Neural progenitor cell (in vitro differentiated cells): ENCODE measurements at regions not wholly inside any gene's neighbourhood (a gene's known extent, or its start where the extent isn't known, plus 50 kb on each side); places are given as distances from the start of the nearest gene placed in this dataset.

ENCODE experiments used
- DNase-seq: peaks from one replicate; pipeline ENCODE4 v3.0.0-alpha.2; 2016; ENCODE audit warnings: low spot score
- H2AFZ ChIP-seq: fragments of 200-600 bp; sonication (generic); replicated peaks from 2 replicates; pipeline ENCODE4 v1.6.1; 2016; ENCODE audit warnings: antibody characterized with exemption
- H3F3A ChIP-seq: fragments of 200-600 bp; sonication (generic); 2 replicates; pipeline ENCODE4 v1.6.1; 2016; ENCODE audit warnings: antibody characterized with exemption, low read depth
- H3K27ac ChIP-seq: fragments of 200-600 bp; sonication (generic); 2 replicates; pipeline ENCODE4 v1.5.1; 2016; ENCODE audit warnings: mild to moderate bottlenecking
- H3K27me3 ChIP-seq: fragments of 200-600 bp; sonication (generic); 2 replicates; pipeline ENCODE4 v1.6.1; 2016; ENCODE audit warnings: mild to moderate bottlenecking, moderate library complexity
- H3K36me3 ChIP-seq: fragments of 200-600 bp; sonication (generic); 2 replicates; pipeline ENCODE4 v1.5.1; 2016
- H3K4me1 ChIP-seq: fragments of 200-600 bp; sonication (generic); 2 replicates; pipeline ENCODE4 v1.6.1; 2016; ENCODE audit warnings: mixed run types
- H3K4me2 ChIP-seq: fragments of 200-600 bp; sonication (generic); 2 replicates; pipeline ENCODE4 v1.6.1; 2016
- H3K4me3 ChIP-seq: fragments of 200-600 bp; sonication (generic); 2 replicates; pipeline ENCODE4 v1.5.1; 2016
- H3K79me2 ChIP-seq: fragments of 200-600 bp; sonication (generic); 2 replicates; pipeline ENCODE4 v1.6.1; 2016; ENCODE audit warnings: low read depth
- H3K9ac ChIP-seq: fragments of 200-600 bp; sonication (generic); 2 replicates; pipeline ENCODE4 v1.6.1; 2016
- H3K9me3 ChIP-seq: fragments of 200-600 bp; sonication (generic); 2 replicates; pipeline ENCODE4 v1.5.1; 2016; ENCODE audit warnings: low read depth
- H4K20me1 ChIP-seq: fragments of 200-600 bp; sonication (generic); 2 replicates; pipeline ENCODE4 v1.6.1; 2016; ENCODE audit warnings: low read depth
- H3K27ac Mint-ChIP-seq: 3 replicates; pipeline ENCODE4 v1.8.0; 2021; ENCODE audit warnings: mixed read lengths
- H3K27me3 Mint-ChIP-seq: 2 replicates; pipeline ENCODE4 v1.8.0; 2022; ENCODE audit warnings: low read depth, mild to moderate bottlenecking, inconsistent platforms, moderate library complexity, mixed read lengths; ENCODE audit not compliant: insufficient read depth
- H3K36me3 Mint-ChIP-seq: 3 replicates; pipeline ENCODE4 v1.8.0; 2021; ENCODE audit warnings: mixed read lengths
- H3K4me1 Mint-ChIP-seq: 3 replicates; pipeline ENCODE4 v1.8.0; 2021; ENCODE audit warnings: mixed read lengths
- H3K4me3 Mint-ChIP-seq: 3 replicates; pipeline ENCODE4 v1.8.0; 2021; ENCODE audit warnings: mild to moderate bottlenecking, moderate library complexity, mixed read lengths
- H3K9me3 Mint-ChIP-seq: 3 replicates; pipeline ENCODE4 v1.8.0; 2020; ENCODE audit warnings: mixed read lengths
- EZH2 ChIP-seq: fragments of 200-600 bp; sonication (generic); IDR thresholded peaks from 2 replicates; pipeline ENCODE4 v1.6.1; 2017; ENCODE audit warnings: antibody characterized with exemption, mild to moderate bottlenecking, moderate library complexity
- EZH2phosphoT487 ChIP-seq: fragments of 200-600 bp; sonication (generic); IDR thresholded peaks from 2 replicates; pipeline ENCODE4 v1.6.1; 2017; ENCODE audit warnings: antibody characterized with exemption
- TF ChIP-seq, protein P1 (sequence below): fragments of 200-600 bp; sonication (generic); IDR thresholded peaks from 2 replicates; pipeline ENCODE4 v1.5.1; 2017; ENCODE audit warnings: antibody characterized with exemption, mild to moderate bottlenecking

DNA sequence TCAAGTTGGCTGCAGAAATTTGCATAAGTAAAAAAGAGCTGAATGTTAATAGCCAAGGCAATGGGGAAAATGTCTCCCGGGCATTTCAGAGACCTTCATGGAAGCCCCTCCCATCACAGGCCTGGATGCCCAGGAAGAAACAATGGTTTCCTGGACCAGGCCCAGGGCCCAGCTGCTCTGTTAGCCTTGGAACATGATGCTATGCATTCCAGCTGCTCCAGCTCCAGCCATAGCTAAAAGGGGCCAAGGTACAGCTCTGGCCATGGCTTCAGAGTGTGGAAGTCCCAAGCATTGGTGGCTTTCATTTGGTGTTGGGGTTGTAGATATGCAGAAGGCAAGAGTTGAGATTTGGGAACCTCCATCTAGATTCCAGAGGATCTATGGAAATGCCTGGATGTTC lies 508.3 kb downstream of the SPRY1 start:
- no peak for DNase-seq
- H3K9me3 Mint-ChIP-seq: peaks cover 25% of the 10 kb centered on the region
- no peak overlapping the region for H3K4me3 Mint-ChIP-seq
- Histone ChIP-seq H3K9me3 (no peaks in the 10 kb centered on the region), H3K36me3 (no peaks in the 10 kb centered on the region), H3F3A (no peaks in the 10 kb centered on the region), H3K27ac (no peak overlapping the region), H2AFZ (no peak overlapping the region), H3K4me3 (no peak overlapping the region), H3K4me2 (no peak overlapping the region), H3K4me1 (no peaks in the 10 kb centered on the region), H4K20me1 (no peaks in the 10 kb centered on the region), H3K79me2 (no peaks in the 10 kb centered on the region), H3K27me3 (no peaks in the 10 kb centered on the region), H3K9ac (no peak overlapping the region)
- peaks cover 1% of the 10 kb centered on the region for H3K36me3 Mint-ChIP-seq
- peaks cover 3% of the 10 kb centered on the region for H3K27me3 Mint-ChIP-seq
- H3K4me1 Mint-ChIP-seq: no peaks in the 10 kb centered on the region
- no peak overlapping the region for H3K27ac Mint-ChIP-seq
- TF ChIP-seq, protein P1, sequence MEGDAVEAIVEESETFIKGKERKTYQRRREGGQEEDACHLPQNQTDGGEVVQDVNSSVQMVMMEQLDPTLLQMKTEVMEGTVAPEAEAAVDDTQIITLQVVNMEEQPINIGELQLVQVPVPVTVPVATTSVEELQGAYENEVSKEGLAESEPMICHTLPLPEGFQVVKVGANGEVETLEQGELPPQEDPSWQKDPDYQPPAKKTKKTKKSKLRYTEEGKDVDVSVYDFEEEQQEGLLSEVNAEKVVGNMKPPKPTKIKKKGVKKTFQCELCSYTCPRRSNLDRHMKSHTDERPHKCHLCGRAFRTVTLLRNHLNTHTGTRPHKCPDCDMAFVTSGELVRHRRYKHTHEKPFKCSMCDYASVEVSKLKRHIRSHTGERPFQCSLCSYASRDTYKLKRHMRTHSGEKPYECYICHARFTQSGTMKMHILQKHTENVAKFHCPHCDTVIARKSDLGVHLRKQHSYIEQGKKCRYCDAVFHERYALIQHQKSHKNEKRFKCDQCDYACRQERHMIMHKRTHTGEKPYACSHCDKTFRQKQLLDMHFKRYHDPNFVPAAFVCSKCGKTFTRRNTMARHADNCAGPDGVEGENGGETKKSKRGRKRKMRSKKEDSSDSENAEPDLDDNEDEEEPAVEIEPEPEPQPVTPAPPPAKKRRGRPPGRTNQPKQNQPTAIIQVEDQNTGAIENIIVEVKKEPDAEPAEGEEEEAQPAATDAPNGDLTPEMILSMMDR: no peak
- TF ChIP-seq EZH2 (no peak), EZH2phosphoT487 (no peak)

DNA sequence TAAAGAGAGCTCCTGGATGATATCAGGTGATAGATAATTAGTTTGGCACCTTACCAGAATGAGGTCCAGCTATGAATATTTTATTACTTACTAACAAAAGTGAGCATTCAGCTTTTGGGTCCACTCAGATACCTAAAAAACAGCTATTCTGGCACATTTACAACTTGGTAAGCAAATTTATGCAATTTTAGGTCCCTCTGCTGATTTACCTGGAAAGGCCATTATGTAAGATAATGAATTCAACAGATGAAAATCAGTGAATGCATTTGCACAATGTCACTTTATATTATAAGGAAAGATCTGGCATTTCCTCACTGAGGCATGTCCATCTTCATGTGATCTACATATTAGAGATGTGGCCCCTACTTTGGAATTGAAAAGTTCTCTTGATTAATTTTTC lies 517.0 kb downstream of the SPRY1 start:
- Mint-ChIP-seq H3K27ac (no peak overlapping the region), H3K27me3 (no peaks in the 10 kb centered on the region), H3K9me3 (no peaks in the 10 kb centered on the region), H3K4me1 (peaks cover 5% of the 10 kb centered on the region), H3K4me3 (no peak overlapping the region), H3K36me3 (no peaks in the 10 kb centered on the region)
- Histone ChIP-seq H3K36me3 (no peaks in the 10 kb centered on the region), H3K9ac (no peak overlapping the region), H2AFZ (no peak overlapping the region), H4K20me1 (no peaks in the 10 kb centered on the region), H3F3A (no peaks in the 10 kb centered on the region), H3K4me1 (no peaks in the 10 kb centered on the region), H3K27ac (no peak overlapping the region), H3K27me3 (no peaks in the 10 kb centered on the region), H3K9me3 (no peaks in the 10 kb centered on the region), H3K79me2 (no peaks in the 10 kb centered on the region), H3K4me3 (no peak overlapping the region), H3K4me2 (no peak overlapping the region)
- no peak for DNase-seq
- TF ChIP-seq EZH2phosphoT487: no peak
- TF ChIP-seq, protein P1: no peak
- no peak for TF ChIP-seq EZH2

DNA sequence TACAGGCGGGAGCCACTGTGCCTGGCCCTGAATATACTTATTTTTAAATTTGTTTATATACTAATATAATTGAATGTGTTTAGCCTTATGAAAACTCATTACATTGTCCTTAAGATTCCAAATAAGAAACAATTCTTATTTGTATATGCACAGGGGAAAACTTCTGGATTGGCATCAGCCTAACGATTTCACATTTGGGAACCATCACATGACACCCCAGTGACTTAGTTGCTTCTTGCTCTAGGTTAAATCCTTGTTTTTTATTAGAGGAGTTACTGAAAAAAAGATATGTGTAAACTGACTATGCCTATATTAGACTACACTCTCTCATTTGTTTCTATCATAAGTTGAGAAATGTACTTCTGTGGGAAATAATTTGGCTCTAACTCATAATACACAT lies 520.2 kb downstream of the SPRY1 start:
- H3K4me1 ChIP-seq: no peaks in the 10 kb centered on the region
- no peaks in the 10 kb centered on the region for H3F3A ChIP-seq
- Mint-ChIP-seq H3K9me3 (no peaks in the 10 kb centered on the region), H3K4me1 (peaks cover 12% of the 10 kb centered on the region), H3K27me3 (no peaks in the 10 kb centered on the region), H3K27ac (no peak overlapping the region), H3K36me3 (no peaks in the 10 kb centered on the region), H3K4me3 (no peak overlapping the region)
- no peak overlapping the region for H2AFZ ChIP-seq
- DNase-seq: no peak
- TF ChIP-seq EZH2phosphoT487: no peak
- TF ChIP-seq, protein P1: no peak
- no peak for TF ChIP-seq EZH2
- H3K79me2 ChIP-seq: no peaks in the 10 kb centered on the region
- H3K9ac ChIP-seq: no peak overlapping the region
- no peaks in the 10 kb centered on the region for H3K9me3 ChIP-seq
- no peaks in the 10 kb centered on the region for H3K27me3 ChIP-seq
- H4K20me1 ChIP-seq: no peaks in the 10 kb centered on the region
- H3K4me3 ChIP-seq: no peak overlapping the region
- H3K27ac ChIP-seq: no peak overlapping the region
- no peak overlapping the region for H3K4me2 ChIP-seq
- H3K36me3 ChIP-seq: no peaks in the 10 kb centered on the region
